GM12875 (cell line): ENCODE measurements at regions not wholly inside any gene's neighbourhood (a gene's known extent, or its start where the extent isn't known, plus 50 kb on each side); places are given as distances from the start of the nearest gene placed in this dataset.
"Not testable (repeated sequence)": the region's sequence is repeated elsewhere in the genome, so short reads cannot be mapped to it uniquely, and the experiment has no call there.

Experiments used
- H3K4me3 ChIP-seq: one replicate; pipeline ENCODE4 v1.5.1; 2011; ENCODE audit warnings: low read depth, low read length, control low read depth
- TF ChIP-seq, protein P1 (sequence below): IDR thresholded peaks from 2 replicates; pipeline ENCODE4 v1.5.1; 2011; ENCODE audit warnings: low read depth, mild to moderate bottlenecking, control low read depth, inconsistent platforms, low read length, moderate library complexity, borderline replicate concordance; ENCODE audit not compliant: insufficient read depth

DNA sequence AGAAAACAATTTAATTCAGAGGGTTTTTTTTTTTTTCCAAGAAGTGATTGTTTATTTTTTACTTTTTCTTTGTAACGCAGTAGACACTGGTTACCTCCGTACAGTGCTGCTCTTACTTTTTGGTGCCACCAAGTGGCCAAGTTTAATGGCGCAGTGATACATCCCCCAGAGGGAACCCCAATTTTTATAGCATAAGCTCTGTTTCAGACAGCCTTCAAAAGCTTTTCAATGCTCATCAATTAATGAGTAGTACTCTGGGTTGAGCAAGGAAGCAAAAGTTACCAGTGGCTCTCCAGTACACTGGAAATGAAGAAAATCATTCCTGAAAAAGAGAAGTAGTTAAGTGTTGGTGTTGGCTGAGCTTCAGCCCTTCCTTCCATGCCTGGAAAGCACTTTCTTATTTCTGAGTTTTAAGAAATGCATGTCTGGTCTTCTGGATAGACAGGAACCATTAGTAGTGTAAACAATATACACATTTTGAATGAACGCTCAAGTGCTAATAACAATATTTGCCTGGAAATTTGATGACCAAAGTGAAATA is 129.1 kb upstream of the SMLR1 start:
- TF ChIP-seq, protein P1, sequence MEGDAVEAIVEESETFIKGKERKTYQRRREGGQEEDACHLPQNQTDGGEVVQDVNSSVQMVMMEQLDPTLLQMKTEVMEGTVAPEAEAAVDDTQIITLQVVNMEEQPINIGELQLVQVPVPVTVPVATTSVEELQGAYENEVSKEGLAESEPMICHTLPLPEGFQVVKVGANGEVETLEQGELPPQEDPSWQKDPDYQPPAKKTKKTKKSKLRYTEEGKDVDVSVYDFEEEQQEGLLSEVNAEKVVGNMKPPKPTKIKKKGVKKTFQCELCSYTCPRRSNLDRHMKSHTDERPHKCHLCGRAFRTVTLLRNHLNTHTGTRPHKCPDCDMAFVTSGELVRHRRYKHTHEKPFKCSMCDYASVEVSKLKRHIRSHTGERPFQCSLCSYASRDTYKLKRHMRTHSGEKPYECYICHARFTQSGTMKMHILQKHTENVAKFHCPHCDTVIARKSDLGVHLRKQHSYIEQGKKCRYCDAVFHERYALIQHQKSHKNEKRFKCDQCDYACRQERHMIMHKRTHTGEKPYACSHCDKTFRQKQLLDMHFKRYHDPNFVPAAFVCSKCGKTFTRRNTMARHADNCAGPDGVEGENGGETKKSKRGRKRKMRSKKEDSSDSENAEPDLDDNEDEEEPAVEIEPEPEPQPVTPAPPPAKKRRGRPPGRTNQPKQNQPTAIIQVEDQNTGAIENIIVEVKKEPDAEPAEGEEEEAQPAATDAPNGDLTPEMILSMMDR: peak; percentile 57
- no peak overlapping the region for H3K4me3 ChIP-seq

DNA sequence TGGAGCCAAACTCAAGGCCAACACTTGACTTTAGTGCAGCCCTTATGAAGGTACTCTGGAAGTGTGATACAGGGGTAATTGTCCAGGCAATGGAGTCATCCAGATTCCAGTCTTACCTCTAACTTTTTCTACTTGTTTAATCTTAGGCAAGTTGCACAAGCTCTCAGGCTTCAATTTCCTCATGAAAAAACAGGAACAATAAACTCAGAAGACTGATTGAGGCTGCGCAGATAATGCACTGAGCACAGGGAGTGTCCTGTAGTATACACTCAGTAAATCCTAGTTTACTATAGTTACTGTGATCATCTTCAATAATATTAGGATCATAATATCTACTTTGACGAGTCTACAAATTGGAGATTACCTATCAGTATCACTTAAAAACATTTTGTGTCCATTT is 127.5 kb upstream of the SMLR1 start:
- H3K4me3 ChIP-seq: no peak overlapping the region
- TF ChIP-seq, protein P1: no peak

DNA sequence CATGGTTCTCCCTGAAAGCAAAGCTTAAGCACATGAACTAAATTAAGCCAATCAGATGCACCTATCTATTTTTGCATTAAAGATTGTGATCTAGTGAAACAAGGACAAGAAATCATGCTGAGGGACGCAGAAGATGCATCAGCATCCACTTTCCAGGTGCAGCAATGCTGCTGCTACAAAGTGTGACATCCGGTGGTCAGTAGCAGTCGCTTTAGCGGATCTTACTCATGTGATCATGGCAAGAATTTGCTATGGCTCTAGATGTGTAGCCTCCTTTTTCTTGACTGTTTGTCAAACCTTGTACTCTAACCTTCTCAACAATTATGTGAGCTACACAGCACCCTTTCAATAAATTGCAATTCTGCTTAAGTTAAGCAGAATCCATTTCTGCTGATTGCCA is 126.8 kb upstream of the SMLR1 start:
- TF ChIP-seq, protein P1: no peak
- H3K4me3 ChIP-seq: no peak overlapping the region

DNA sequence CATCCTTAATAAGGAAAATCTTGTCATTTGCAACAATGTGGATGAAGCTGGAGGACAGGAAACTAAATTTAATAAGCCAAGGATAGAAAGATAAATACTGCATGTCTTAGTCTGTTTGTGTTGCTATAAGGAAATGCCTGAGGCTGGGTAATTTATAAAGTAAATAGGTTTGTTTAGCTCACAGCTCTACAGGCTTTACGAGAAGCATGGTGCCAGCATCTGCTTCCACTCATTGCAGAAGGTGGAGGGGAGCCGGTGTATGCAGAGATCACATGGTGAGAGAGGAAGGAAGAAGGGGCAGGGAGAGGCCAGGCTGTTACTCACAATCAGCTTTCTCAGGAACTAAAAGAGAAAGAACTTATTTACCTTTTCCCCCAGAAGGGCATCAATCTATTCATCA is 118.9 kb upstream of the SMLR1 start:
- TF ChIP-seq, protein P1: no peak
- H3K4me3 ChIP-seq: no peak overlapping the region

DNA sequence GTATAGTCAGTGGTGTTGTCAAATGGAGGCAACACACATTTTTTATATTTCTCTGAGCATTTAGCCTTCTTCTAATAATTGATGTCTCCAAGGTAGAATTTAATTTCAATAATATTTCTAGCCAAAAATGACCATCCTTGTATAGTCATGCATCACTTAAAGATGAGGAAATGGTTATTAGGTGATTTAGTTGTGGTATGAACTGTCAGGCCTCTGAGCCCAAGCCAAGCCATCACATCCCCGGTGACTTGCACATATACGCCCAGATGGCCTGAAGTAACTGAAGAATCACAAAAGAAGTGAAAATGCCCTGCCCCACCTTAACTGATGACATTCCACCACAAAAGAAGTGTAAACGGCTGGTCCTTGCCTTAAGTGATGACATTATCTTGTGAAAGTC is 115.6 kb upstream of the SMLR1 start:
- H3K4me3 ChIP-seq: not testable (repeated sequence)

DNA sequence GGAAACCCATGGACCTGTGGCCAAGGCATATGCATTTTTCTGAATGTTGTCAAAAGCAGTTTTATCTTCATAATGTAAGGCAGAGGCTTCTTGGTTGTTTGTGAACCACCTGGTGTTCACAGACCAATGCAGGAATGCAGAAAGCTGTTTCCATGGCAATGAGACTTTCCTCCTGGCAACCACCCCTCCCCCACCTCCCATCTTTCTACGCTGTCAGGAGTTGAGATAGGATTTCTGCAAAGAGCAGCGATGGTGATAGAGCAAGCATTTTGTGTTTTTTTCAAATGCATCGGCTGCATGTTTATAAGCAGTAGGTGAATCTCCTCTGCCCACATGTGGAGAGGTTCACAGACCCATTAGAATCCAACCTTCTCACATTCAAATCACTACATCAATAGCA is 114.1 kb upstream of the SMLR1 start:
- no peak overlapping the region for H3K4me3 ChIP-seq
- TF ChIP-seq, protein P1: no peak

DNA sequence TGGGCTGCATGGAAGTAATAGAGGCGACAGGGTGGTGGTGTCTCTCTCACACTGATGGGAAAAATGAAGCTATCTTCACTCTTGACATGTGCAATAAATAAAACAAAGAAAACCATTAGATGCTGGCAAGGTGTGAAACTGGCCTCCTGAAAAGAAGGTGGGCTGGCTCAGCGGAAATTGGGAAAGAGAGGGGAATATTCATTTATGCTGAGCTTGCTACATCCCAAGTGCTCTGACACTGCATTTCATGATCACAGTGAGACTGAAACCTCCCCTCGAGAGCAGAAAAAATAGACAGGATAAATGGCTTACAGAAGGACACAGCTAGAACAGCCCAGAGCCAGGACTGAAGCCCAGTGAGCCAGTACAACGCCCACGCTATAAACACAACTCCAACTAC is 112.1 kb upstream of the SMLR1 start:
- TF ChIP-seq, protein P1: no peak
- no peak overlapping the region for H3K4me3 ChIP-seq

DNA sequence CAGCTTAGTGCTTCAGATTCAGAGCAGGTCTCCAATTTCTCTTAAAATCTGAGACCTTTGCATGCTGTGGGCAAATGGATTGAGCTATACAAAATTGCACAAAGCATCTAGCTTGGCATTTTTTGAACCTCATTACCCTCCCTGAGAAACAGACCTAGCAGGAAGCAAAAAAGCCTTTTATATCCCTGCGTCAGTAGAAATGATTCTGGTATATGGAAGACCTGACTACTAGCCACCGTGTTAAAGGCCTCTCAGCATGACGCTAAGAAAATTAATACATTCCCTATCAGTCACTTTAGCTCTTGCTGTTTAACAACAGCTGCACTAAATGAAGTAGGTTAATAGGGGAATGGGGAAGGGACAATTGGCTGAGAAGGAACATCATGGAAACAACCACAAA is 110.7 kb upstream of the SMLR1 start:
- TF ChIP-seq, protein P1: no peak
- no peak overlapping the region for H3K4me3 ChIP-seq
